ENCODE measurements at regions not wholly inside any gene's neighbourhood (a gene's known extent, or its start where the extent isn't known, plus 50 kb on each side); places are given as distances from the start of the nearest gene placed in this dataset.
"Not testable (repeated sequence)": the region's sequence is repeated elsewhere in the genome, so short reads cannot be mapped to it uniquely, and the experiment has no call there.

GRCh38 chr5:153373130-153373498 is 117.4 kb upstream of the GRIA1 start:
- Mint-ChIP-seq H3K9me3 (no peaks in the 10 kb centered on the region), H3K4me3 (no peak overlapping the region), H3K36me3 (ENCODE audit: low read depth) (no peaks in the 10 kb centered on the region), H3K4me1 (no peaks in the 10 kb centered on the region), H3K27ac (no peak overlapping the region), H3K27me3 (no peaks in the 10 kb centered on the region)
- ChIA-PET POLR2A (no interaction called here), CTCF (no interaction called here)
- DNase-seq = no peak

GRCh38 chr5:153381630-153382029 is 108.8 kb upstream of the GRIA1 start:
- H3K36me3 Mint-ChIP-seq (ENCODE audit: low read depth); H3K4me1 Mint-ChIP-seq; H3K27ac Mint-ChIP-seq; POLR2A ChIA-PET; H3K9me3 Mint-ChIP-seq; H3K27me3 Mint-ChIP-seq; DNase-seq; CTCF ChIA-PET; H3K4me3 Mint-ChIP-seq: not testable (repeated sequence)

GRCh38 chr5:153390569-153390968 is 99.9 kb upstream of the GRIA1 start:
- CTCF ChIA-PET = no interaction called here
- Mint-ChIP-seq H3K27me3 (no peaks in the 10 kb centered on the region), H3K36me3 (ENCODE audit: low read depth) (no peaks in the 10 kb centered on the region), H3K9me3 (peaks cover 2% of the 10 kb centered on the region), H3K4me3 (no peak overlapping the region), H3K4me1 (no peaks in the 10 kb centered on the region), H3K27ac (no peak overlapping the region)
- DNase-seq = no peak
- POLR2A ChIA-PET = no interaction called here

GRCh38 chr5:153399595-153399994 is 90.9 kb upstream of the GRIA1 start:
- POLR2A ChIA-PET = no interaction called here
- Mint-ChIP-seq H3K4me1 (no peaks in the 10 kb centered on the region), H3K27me3 (no peaks in the 10 kb centered on the region)

GRCh38 chr5:153400931-153401330 is 89.5 kb upstream of the GRIA1 start:
- CTCF ChIA-PET = no interaction called here

More at GRCh38 chr5:153399595-153399994, 90.9 kb upstream of the GRIA1 start:
- Mint-ChIP-seq H3K4me3 (no peak overlapping the region), H3K27ac (no peak overlapping the region), H3K36me3 (ENCODE audit: low read depth) (no peaks in the 10 kb centered on the region), H3K9me3 (no peaks in the 10 kb centered on the region)
- CTCF ChIA-PET = no interaction called here
- no peak for DNase-seq

GRCh38 chr5:153402550-153402949 is 87.9 kb upstream of the GRIA1 start:
- no peak for DNase-seq
- Mint-ChIP-seq H3K27me3 (no peaks in the 10 kb centered on the region), H3K27ac (no peak overlapping the region), H3K9me3 (no peaks in the 10 kb centered on the region), H3K4me3 (no peak overlapping the region), H3K36me3 (ENCODE audit: low read depth) (no peaks in the 10 kb centered on the region), H3K4me1 (no peaks in the 10 kb centered on the region)
- POLR2A ChIA-PET = no interaction called here
- CTCF ChIA-PET = no interaction called here

More at GRCh38 chr5:153400931-153401330, 89.5 kb upstream of the GRIA1 start:
- Mint-ChIP-seq H3K4me3 (no peak overlapping the region), H3K4me1 (no peaks in the 10 kb centered on the region), H3K27ac (no peak overlapping the region), H3K36me3 (ENCODE audit: low read depth) (no peaks in the 10 kb centered on the region), H3K9me3 (no peaks in the 10 kb centered on the region), H3K27me3 (no peaks in the 10 kb centered on the region)
- DNase-seq = no peak
- POLR2A ChIA-PET = no interaction called here

- H3K27ac Mint-ChIP-seq = no peak overlapping the region
- CTCF ChIA-PET = no interaction called here
- POLR2A ChIA-PET = no interaction called here
- no peaks in the 10 kb centered on the region for H3K9me3 Mint-ChIP-seq
- H3K27me3 Mint-ChIP-seq = no peaks in the 10 kb centered on the region
- H3K4me1 Mint-ChIP-seq = no peaks in the 10 kb centered on the region
- H3K36me3 Mint-ChIP-seq (ENCODE audit: low read depth) = no peaks in the 10 kb centered on the region
- no peak overlapping the region for H3K4me3 Mint-ChIP-seq
- DNase-seq = no peak
These were observed 87.0 kb upstream of the GRIA1 start for GRCh38 chr5:153403470-153403869.

- H3K36me3 Mint-ChIP-seq (ENCODE audit: low read depth) = no peaks in the 10 kb centered on the region
- H3K4me3 Mint-ChIP-seq = no peak overlapping the region
- DNase-seq = no peak
- H3K4me1 Mint-ChIP-seq = no peaks in the 10 kb centered on the region
- H3K27ac Mint-ChIP-seq = no peak overlapping the region
- no peaks in the 10 kb centered on the region for H3K27me3 Mint-ChIP-seq
- POLR2A ChIA-PET = no interaction called here
- no peaks in the 10 kb centered on the region for H3K9me3 Mint-ChIP-seq
- CTCF ChIA-PET = no interaction called here
These were observed 85.7 kb upstream of the GRIA1 start for GRCh38 chr5:153404747-153405146.

- Mint-ChIP-seq H3K4me1 (no peaks in the 10 kb centered on the region), H3K36me3 (ENCODE audit: low read depth) (no peaks in the 10 kb centered on the region), H3K27ac (no peak overlapping the region), H3K27me3 (no peaks in the 10 kb centered on the region), H3K4me3 (no peak overlapping the region), H3K9me3 (no peaks in the 10 kb centered on the region)
- POLR2A ChIA-PET = no interaction called here
- no peak for DNase-seq
- CTCF ChIA-PET = no interaction called here
These were observed 68.8 kb upstream of the GRIA1 start for GRCh38 chr5:153421676-153422075.

- ChIA-PET POLR2A (no interaction called here), CTCF (no interaction called here)
- Mint-ChIP-seq H3K27ac (no peak overlapping the region), H3K4me1 (no peaks in the 10 kb centered on the region), H3K27me3 (no peaks in the 10 kb centered on the region), H3K36me3 (ENCODE audit: low read depth) (no peaks in the 10 kb centered on the region), H3K4me3 (no peak overlapping the region), H3K9me3 (no peaks in the 10 kb centered on the region)
- no peak for DNase-seq
These were observed 64.6 kb upstream of the GRIA1 start for GRCh38 chr5:153425914-153426313.

GRCh38 chr5:153429761-153430380 is 60.6 kb upstream of the GRIA1 start:
- CTCF ChIA-PET = no interaction called here
- no peak for DNase-seq
- Mint-ChIP-seq H3K9me3 (no peaks in the 10 kb centered on the region), H3K4me3 (no peak overlapping the region), H3K27me3 (no peaks in the 10 kb centered on the region), H3K4me1 (no peaks in the 10 kb centered on the region), H3K27ac (no peak overlapping the region), H3K36me3 (ENCODE audit: low read depth) (no peaks in the 10 kb centered on the region)
- POLR2A ChIA-PET = no interaction called here

- Mint-ChIP-seq H3K27ac (no peak overlapping the region), H3K36me3 (ENCODE audit: low read depth) (no peaks in the 10 kb centered on the region), H3K9me3 (no peaks in the 10 kb centered on the region), H3K27me3 (no peaks in the 10 kb centered on the region), H3K4me1 (no peaks in the 10 kb centered on the region), H3K4me3 (no peak overlapping the region)
- ChIA-PET POLR2A (no interaction called here), CTCF (no interaction called here)
- no peak for DNase-seq
These were observed 57.9 kb upstream of the GRIA1 start for GRCh38 chr5:153432583-153432982.

- no peaks in the 10 kb centered on the region for H3K36me3 Mint-ChIP-seq (ENCODE audit: low read depth)
- CTCF ChIA-PET = no interaction called here
- H3K4me1 Mint-ChIP-seq = no peaks in the 10 kb centered on the region
These were observed 53.2 kb upstream of the GRIA1 start for GRCh38 chr5:153437251-153437650.

GRCh38 chr5:153439130-153439529 is 51.3 kb upstream of the GRIA1 start:
- CTCF ChIA-PET = no interaction called here

More at GRCh38 chr5:153437251-153437650, 53.2 kb upstream of the GRIA1 start:
- POLR2A ChIA-PET = no interaction called here
- no peak overlapping the region for H3K27ac Mint-ChIP-seq
- no peaks in the 10 kb centered on the region for H3K27me3 Mint-ChIP-seq
- no peak overlapping the region for H3K4me3 Mint-ChIP-seq
- DNase-seq = no peak
- no peaks in the 10 kb centered on the region for H3K9me3 Mint-ChIP-seq

More at GRCh38 chr5:153439130-153439529, 51.3 kb upstream of the GRIA1 start:
- Mint-ChIP-seq H3K9me3 (no peaks in the 10 kb centered on the region), H3K4me1 (no peaks in the 10 kb centered on the region), H3K4me3 (no peak overlapping the region), H3K27me3 (no peaks in the 10 kb centered on the region), H3K27ac (no peak overlapping the region), H3K36me3 (ENCODE audit: low read depth) (no peaks in the 10 kb centered on the region)
- DNase-seq = no peak
- POLR2A ChIA-PET = no interaction called here

All from activated CD4-positive, alpha-beta memory T cell treated with anti-CD3 and anti-CD28 coated beads, Interleukin-2, amount 10 ng/mL, durations not matched to agents 7 days and 5 days (primary cell).